NCI-H1694 (cell line): ENCODE measurements at regions not wholly inside any gene's neighbourhood (a gene's known extent, or its start where the extent isn't known, plus 50 kb on each side); places are given as distances from the start of the nearest gene placed in this dataset.
A peak's percentile ranks its signal among the peaks of the same experiment; 100 is the strongest.

ENCODE experiments used
- DNase-seq: peaks from one replicate; lab custom pipeline; 2025; lab: John Stamatoyannopoulos, UW

GRCh38 chr12:22991250-22991844 lies 366.4 kb downstream of the ETNK1 start:
- no peak for DNase-seq

GRCh38 chr12:22993609-22994315 lies 368.8 kb downstream of the ETNK1 start:
- DNase-seq = peak; percentile 27

- no peak for DNase-seq
These were observed 369.3 kb downstream of the ETNK1 start for GRCh38 chr12:22994316-22994675.

GRCh38 chr12:23001487-23001886 lies 376.5 kb downstream of the ETNK1 start:
- no peak for DNase-seq

GRCh38 chr12:23002381-23002780 lies 377.4 kb downstream of the ETNK1 start:
- no peak for DNase-seq

GRCh38 chr12:23004473-23005020 lies 379.6 kb downstream of the ETNK1 start:
- DNase-seq = no peak

- no peak for DNase-seq
These were observed 380.4 kb downstream of the ETNK1 start for GRCh38 chr12:23005387-23005786.

- no peak for DNase-seq
These were observed 381.4 kb downstream of the ETNK1 start for GRCh38 chr12:23006413-23006812.

- DNase-seq = no peak
These were observed 383.7 kb downstream of the ETNK1 start for GRCh38 chr12:23008623-23009022.

GRCh38 chr12:23014749-23015148 lies 389.8 kb downstream of the ETNK1 start:
- DNase-seq = no peak

- no peak for DNase-seq
These were observed 400.5 kb downstream of the ETNK1 start for GRCh38 chr12:23025372-23026016.

- no peak for DNase-seq
These were observed 403.3 kb downstream of the ETNK1 start for GRCh38 chr12:23028158-23028802.

GRCh38 chr12:23029185-23029584 lies 404.2 kb downstream of the ETNK1 start:
- no peak for DNase-seq

- no peak for DNase-seq
These were observed 414.9 kb downstream of the ETNK1 start for GRCh38 chr12:23039834-23040233.

GRCh38 chr12:23041774-23042173 lies 416.8 kb downstream of the ETNK1 start:
- no peak for DNase-seq

- no peak for DNase-seq
These were observed 418.7 kb downstream of the ETNK1 start for GRCh38 chr12:23043646-23044045.

- DNase-seq = no peak
These were observed 424.2 kb downstream of the ETNK1 start for GRCh38 chr12:23049180-23049579.

GRCh38 chr12:23055004-23055403 lies 430.0 kb downstream of the ETNK1 start:
- no peak for DNase-seq

GRCh38 chr12:23057571-23057970 lies 432.6 kb downstream of the ETNK1 start:
- no peak for DNase-seq

GRCh38 chr12:23060161-23060560 lies 435.2 kb downstream of the ETNK1 start:
- DNase-seq = no peak

GRCh38 chr12:23063206-23063605 lies 438.2 kb downstream of the ETNK1 start:
- DNase-seq = no peak

- no peak for DNase-seq
These were observed 441.1 kb downstream of the ETNK1 start for GRCh38 chr12:23066095-23066494.

GRCh38 chr12:23083267-23083666 lies 458.3 kb downstream of the ETNK1 start:
- DNase-seq = peak; percentile 33
